ENCODE measurements at regions not wholly inside any gene's neighbourhood (a gene's known extent, or its start where the extent isn't known, plus 50 kb on each side); places are given as distances from the start of the nearest gene placed in this dataset.

- DNase-seq (ENCODE audit: low read depth in 1 of 2, low spot score in 1 of 2) = no peak
These were observed 171.0 kb upstream of the HMGA2 start for GRCh38 chr12:65653321-65653720.

GRCh38 chr12:65653946-65654629 is 170.2 kb upstream of the HMGA2 start:
- DNase-seq (ENCODE audit: low read depth in 1 of 2, low spot score in 1 of 2) = no peak

GRCh38 chr12:65655074-65655493 is 169.2 kb upstream of the HMGA2 start:
- DNase-seq (ENCODE audit: low read depth in 1 of 2, low spot score in 1 of 2) = no peak

GRCh38 chr12:65656156-65656882 is 168.0 kb upstream of the HMGA2 start:
- no peak for DNase-seq (ENCODE audit: low read depth in 1 of 2, low spot score in 1 of 2)

GRCh38 chr12:65656891-65657351 is 167.4 kb upstream of the HMGA2 start:
- DNase-seq (ENCODE audit: low read depth in 1 of 2, low spot score in 1 of 2) = no peak

- DNase-seq (ENCODE audit: low read depth in 1 of 2, low spot score in 1 of 2) = no peak
These were observed 166.6 kb upstream of the HMGA2 start for GRCh38 chr12:65657635-65658034.

GRCh38 chr12:65658360-65658759 is 165.9 kb upstream of the HMGA2 start:
- DNase-seq (ENCODE audit: low read depth in 1 of 2, low spot score in 1 of 2) = no peak

GRCh38 chr12:65659681-65660080 is 164.6 kb upstream of the HMGA2 start:
- no peak for DNase-seq (ENCODE audit: low read depth in 1 of 2, low spot score in 1 of 2)

GRCh38 chr12:65660096-65660495 is 164.2 kb upstream of the HMGA2 start:
- no peak for DNase-seq (ENCODE audit: low read depth in 1 of 2, low spot score in 1 of 2)

GRCh38 chr12:65660836-65661235 is 163.4 kb upstream of the HMGA2 start:
- no peak for DNase-seq (ENCODE audit: low read depth in 1 of 2, low spot score in 1 of 2)

GRCh38 chr12:65662590-65662989 is 161.7 kb upstream of the HMGA2 start:
- no peak for DNase-seq (ENCODE audit: low read depth in 1 of 2, low spot score in 1 of 2)

- no peak for DNase-seq (ENCODE audit: low read depth in 1 of 2, low spot score in 1 of 2)
These were observed 161.2 kb upstream of the HMGA2 start for GRCh38 chr12:65663097-65663496.

- no peak for DNase-seq (ENCODE audit: low read depth in 1 of 2, low spot score in 1 of 2)
These were observed 160.6 kb upstream of the HMGA2 start for GRCh38 chr12:65663648-65664047.

- DNase-seq (ENCODE audit: low read depth in 1 of 2, low spot score in 1 of 2) = no peak
These were observed 159.5 kb upstream of the HMGA2 start for GRCh38 chr12:65664715-65665250.

- DNase-seq (ENCODE audit: low read depth in 1 of 2, low spot score in 1 of 2) = no peak
These were observed 158.5 kb upstream of the HMGA2 start for GRCh38 chr12:65665817-65666216.

GRCh38 chr12:65666876-65667275 is 157.4 kb upstream of the HMGA2 start:
- no peak for DNase-seq (ENCODE audit: low read depth in 1 of 2, low spot score in 1 of 2)

GRCh38 chr12:65667932-65668331 is 156.4 kb upstream of the HMGA2 start:
- DNase-seq (ENCODE audit: low read depth in 1 of 2, low spot score in 1 of 2) = no peak

GRCh38 chr12:65668981-65669695 is 155.1 kb upstream of the HMGA2 start:
- DNase-seq (ENCODE audit: low read depth in 1 of 2, low spot score in 1 of 2) = no peak

- DNase-seq (ENCODE audit: low read depth in 1 of 2, low spot score in 1 of 2) = no peak
These were observed 153.5 kb upstream of the HMGA2 start for GRCh38 chr12:65670775-65671174.

GRCh38 chr12:65672441-65672840 is 151.8 kb upstream of the HMGA2 start:
- no peak for DNase-seq (ENCODE audit: low read depth in 1 of 2, low spot score in 1 of 2)

- DNase-seq (ENCODE audit: low read depth in 1 of 2, low spot score in 1 of 2) = no peak
These were observed 151.1 kb upstream of the HMGA2 start for GRCh38 chr12:65673156-65673690.
